Stimulated activated CD4-positive, alpha-beta T cell treated with anti-CD3 and anti-CD28 coated beads, Interleukin-15, amount 100 ng/mL, for 48 hours (primary cell): ENCODE measurements at regions not wholly inside any gene's neighbourhood (a gene's known extent, or its start where the extent isn't known, plus 50 kb on each side); places are given as distances from the start of the nearest gene placed in this dataset.

ENCODE experiments used
- DNase-seq, 2 donors: peaks; one replicate each; pipeline ENCODE4 v3.0.0-alpha.2; 2020; ENCODE audit warnings: low read depth in 2 of 2

- no peak for DNase-seq
Observed at GRCh38 chr17:72501404-72502370, 380.9 kb downstream of the SOX9 start.

DNA sequence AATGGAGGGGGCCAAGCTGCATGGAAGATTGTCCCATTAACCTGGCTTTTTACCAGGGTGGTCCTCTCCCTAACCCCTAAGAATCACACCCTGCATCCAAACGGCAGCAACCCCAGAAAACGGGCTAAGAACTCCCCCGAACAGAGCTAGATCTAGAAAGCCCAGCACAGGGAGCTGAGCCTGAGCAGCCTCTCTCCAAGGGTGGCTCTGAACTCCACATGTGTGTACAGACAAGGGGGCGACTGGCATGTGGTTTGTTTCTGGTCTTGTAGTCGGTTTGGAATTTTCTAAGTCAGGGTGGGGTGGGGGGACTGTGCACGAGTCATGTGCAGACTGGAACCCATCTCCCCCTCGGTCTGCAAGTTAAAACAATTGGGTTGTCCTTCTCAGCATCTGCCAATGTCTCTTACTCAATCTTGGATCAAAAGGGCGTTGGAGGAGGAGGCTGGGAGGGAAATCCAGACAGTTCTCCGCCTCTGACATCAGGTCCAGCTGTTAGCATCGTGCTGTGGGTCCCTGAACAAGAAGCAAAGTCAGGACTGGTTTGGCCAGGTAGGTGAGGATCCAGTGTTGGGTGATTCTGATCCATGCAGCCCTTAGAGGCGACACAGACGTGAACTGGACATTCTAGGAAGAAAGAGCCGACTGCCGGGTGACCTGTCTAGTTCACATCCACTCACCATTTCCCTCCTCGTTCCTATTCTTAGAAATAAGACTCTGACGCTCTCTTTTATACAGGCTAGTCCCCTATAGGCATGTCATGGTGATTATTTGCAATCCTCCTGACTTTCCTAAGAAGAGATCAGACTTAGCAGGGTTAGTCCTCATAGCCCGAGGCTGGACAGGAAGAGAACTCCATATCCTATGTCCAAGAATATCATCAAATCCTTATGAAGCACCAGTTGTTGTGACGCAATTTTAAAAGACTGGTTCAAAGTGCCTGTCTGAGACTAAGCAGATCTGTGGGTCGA, 381.8 kb downstream of the SOX9 start:
- no peak for DNase-seq

- no peak for DNase-seq
Observed at GRCh38 chr17:72503556-72503955, 382.7 kb downstream of the SOX9 start.

DNA sequence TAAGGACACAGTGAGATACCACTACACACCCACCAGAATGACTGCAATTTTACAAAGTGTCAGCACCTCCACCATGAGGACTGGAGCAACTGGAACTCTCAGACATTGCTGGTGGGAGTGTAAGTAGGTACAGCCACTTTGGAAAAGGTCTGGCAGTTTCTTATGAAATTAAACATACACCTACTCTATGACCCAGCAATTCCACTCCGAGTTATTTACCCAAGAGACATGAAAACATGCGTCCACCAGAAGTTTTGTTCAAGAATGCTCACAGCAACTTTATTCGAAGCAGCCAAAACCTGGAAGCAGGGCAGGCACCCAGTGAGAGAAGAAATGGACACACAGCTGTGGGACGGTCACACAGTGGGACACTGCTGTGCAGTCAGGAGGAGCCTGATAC, 384.0 kb downstream of the SOX9 start:
- no peak for DNase-seq

DNA sequence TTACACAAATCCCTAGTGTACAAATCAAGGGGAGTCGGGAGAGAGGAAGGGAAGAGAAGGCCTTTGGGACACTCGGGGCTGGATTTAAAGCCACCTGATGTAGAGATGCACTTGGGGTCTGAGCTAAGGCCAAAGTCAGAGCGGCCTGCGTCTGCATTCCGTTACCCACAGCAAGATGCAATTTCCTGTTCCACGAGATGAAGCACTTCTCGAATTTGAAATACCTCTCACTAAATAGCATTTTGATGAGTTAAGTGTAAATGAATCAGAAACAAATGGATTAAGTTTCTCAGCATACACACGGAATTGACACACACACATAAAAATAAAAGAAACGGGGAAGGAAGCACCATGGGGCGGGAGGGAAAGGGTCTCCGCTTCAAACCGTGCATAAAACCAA, 386.0 kb downstream of the SOX9 start:
- DNase-seq = no peak

GRCh38 chr17:72507370-72507769, 386.6 kb downstream of the SOX9 start:
- no peak for DNase-seq

GRCh38 chr17:72510351-72511016, 389.7 kb downstream of the SOX9 start:
- no peak for DNase-seq

GRCh38 chr17:72511242-72511641, 390.4 kb downstream of the SOX9 start:
- DNase-seq = no peak

DNA sequence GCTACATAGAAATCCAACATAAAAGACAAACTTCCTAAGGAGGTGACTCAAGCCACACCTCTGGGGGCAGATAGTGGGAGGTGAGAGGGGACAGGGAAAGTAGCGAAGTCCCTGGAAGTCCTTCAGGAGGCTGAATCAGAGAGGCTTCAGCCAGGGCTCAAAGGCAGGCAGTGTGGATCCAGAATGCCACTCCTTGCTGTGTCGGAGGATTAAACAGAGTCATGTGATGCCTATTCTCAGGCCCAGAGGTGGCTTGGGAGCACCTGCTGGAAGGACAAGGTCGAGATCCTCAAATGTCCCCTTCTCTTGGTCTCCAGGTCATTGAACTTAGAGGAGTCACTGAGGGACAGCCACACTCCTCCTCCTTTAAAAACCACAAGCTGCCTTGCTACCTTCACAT, 391.1 kb downstream of the SOX9 start:
- no peak for DNase-seq

GRCh38 chr17:72512649-72513556, 392.1 kb downstream of the SOX9 start:
- no peak for DNase-seq

- DNase-seq = no peak
Observed at GRCh38 chr17:72514321-72514861, 393.6 kb downstream of the SOX9 start.

DNA sequence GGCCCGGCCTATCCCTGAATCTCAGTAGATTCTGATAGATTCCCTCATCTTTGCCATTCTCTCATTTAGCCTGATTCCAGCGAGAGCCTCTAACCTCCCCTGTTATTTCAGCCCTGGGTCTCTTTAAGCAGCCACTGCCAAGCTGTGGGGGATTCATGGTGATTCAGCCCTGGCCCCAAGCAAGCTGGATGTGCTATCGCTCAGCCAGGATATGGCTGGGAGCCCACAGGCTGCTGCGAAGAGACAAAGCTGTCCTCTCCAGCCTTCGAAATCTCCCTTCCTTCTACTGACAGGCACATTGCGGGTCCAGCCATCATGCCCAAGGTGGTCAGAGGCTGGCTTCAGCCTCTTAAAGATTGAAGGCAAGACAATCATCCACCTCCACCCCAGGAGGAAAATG, 394.1 kb downstream of the SOX9 start:
- no peak for DNase-seq

DNA sequence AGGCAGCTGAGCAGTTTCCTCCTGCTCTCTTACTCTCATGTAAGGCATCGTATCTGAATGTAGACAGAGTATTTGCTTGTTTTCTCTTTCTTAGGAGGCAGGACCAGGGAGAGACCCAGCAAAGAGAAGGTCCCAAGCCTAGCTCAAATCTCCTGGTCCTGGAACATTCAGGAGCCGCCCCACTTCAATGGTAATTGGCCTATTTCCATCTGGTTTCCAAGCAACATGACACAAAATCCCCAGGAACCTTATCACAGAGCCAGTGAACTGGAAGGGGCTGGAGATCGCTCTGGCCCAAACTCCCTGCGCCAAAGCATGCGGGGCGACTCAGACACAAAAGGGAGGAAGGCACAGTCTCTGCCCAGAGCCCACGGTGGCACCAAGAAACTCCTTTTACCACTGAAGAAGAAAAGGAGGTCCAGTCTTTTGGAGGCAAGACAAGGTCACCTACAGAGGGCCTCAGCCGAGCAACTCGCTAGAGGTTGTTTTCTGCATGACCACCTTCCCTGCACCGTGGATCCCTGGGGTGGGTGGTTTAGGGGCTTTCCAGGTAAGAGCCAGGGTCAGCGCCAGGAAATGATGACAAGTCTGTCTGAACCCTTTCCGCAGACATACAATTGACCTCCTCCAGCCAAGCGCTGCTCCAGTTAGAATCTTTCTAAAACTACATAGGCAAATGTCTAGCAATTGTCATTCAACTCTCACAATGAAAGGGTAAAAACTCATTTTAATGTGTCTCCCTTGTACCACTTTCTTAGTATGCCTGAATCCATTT, 394.7 kb downstream of the SOX9 start:
- no peak for DNase-seq

GRCh38 chr17:72516772-72517399, 396.1 kb downstream of the SOX9 start:
- no peak for DNase-seq

- no peak for DNase-seq
Observed at GRCh38 chr17:72517413-72518158, 396.8 kb downstream of the SOX9 start.

- no peak for DNase-seq
Observed at GRCh38 chr17:72518159-72518732, 397.4 kb downstream of the SOX9 start.

GRCh38 chr17:72518753-72519597, 398.2 kb downstream of the SOX9 start:
- no peak for DNase-seq
